Activated naive CD4-positive, alpha-beta T cell (primary cell): ENCODE measurements at regions not wholly inside any gene's neighbourhood (a gene's known extent, or its start where the extent isn't known, plus 50 kb on each side); places are given as distances from the start of the nearest gene placed in this dataset.

ENCODE experiments used
- DNase-seq, 4 experiments: peaks; one replicate each; lab custom pipeline; 2025; lab: John Stamatoyannopoulos, UW

GRCh38 chr10:124302951-124303505 lies 115.7 kb downstream of the OAT start:
- DNase-seq: no peak

GRCh38 chr10:124301736-124302135 lies 117.0 kb downstream of the OAT start:
- no peak for DNase-seq

GRCh38 chr10:124300735-124301134 lies 118.0 kb downstream of the OAT start:
- DNase-seq: no peak

GRCh38 chr10:124300224-124300623 lies 118.5 kb downstream of the OAT start:
- no peak for DNase-seq

GRCh38 chr10:124299696-124300095 lies 119.0 kb downstream of the OAT start:
- no peak for DNase-seq

GRCh38 chr10:124298891-124299290 lies 119.8 kb downstream of the OAT start:
- DNase-seq: no peak

- DNase-seq: no peak
Measured at GRCh38 chr10:124296813-124297788, 121.6 kb downstream of the OAT start.

GRCh38 chr10:124296121-124296812 lies 122.5 kb downstream of the OAT start:
- no peak for DNase-seq

- DNase-seq: no peak
Measured at GRCh38 chr10:124294811-124295770, 123.6 kb downstream of the OAT start.

GRCh38 chr10:124293616-124294449 lies 124.9 kb downstream of the OAT start:
- no peak for DNase-seq

- DNase-seq: no peak
Measured at GRCh38 chr10:124292911-124293615, 125.7 kb downstream of the OAT start.

GRCh38 chr10:124291001-124291701 lies 127.6 kb downstream of the OAT start:
- DNase-seq: no peak

- DNase-seq: no peak
Measured at GRCh38 chr10:124289851-124290795, 128.6 kb downstream of the OAT start.

GRCh38 chr10:124288928-124289850 lies 129.5 kb downstream of the OAT start:
- no peak for DNase-seq

- no peak for DNase-seq
Measured at GRCh38 chr10:124288486-124288885, 130.2 kb downstream of the OAT start.

- no peak for DNase-seq
Measured at GRCh38 chr10:124287791-124288190, 130.9 kb downstream of the OAT start.

- DNase-seq: no peak
Measured at GRCh38 chr10:124287071-124287685, 131.5 kb downstream of the OAT start.
